Endothelial cell (in vitro differentiated cells): ENCODE measurements at regions not wholly inside any gene's neighbourhood (a gene's known extent, or its start where the extent isn't known, plus 50 kb on each side); places are given as distances from the start of the nearest gene placed in this dataset.
"Not testable (repeated sequence)": the region's sequence is repeated elsewhere in the genome, so short reads cannot be mapped to it uniquely, and the experiment has no call there.

ENCODE experiments used
- DNase-seq: peaks from one replicate; pipeline ENCODE4 v3.0.0; 2021; ENCODE audit warnings: low spot score
- H3K27ac Mint-ChIP-seq: one replicate; pipeline ENCODE4 v1.8.0; 2021; ENCODE audit warnings: mixed read lengths, inconsistent platforms; ENCODE audit not compliant: unreplicated experiment
- H3K27me3 Mint-ChIP-seq: one replicate; pipeline ENCODE4 v1.8.0; 2021; ENCODE audit warnings: mild to moderate bottlenecking, moderate library complexity, mixed read lengths, inconsistent platforms; ENCODE audit not compliant: unreplicated experiment
- H3K36me3 Mint-ChIP-seq: one replicate; pipeline ENCODE4 v1.8.0; 2021; ENCODE audit warnings: mild to moderate bottlenecking, low read depth, mixed read lengths, inconsistent platforms; ENCODE audit not compliant: unreplicated experiment
- H3K4me1 Mint-ChIP-seq: one replicate; pipeline ENCODE4 v1.8.0; 2021; ENCODE audit warnings: mild to moderate bottlenecking, mixed read lengths, inconsistent platforms; ENCODE audit not compliant: unreplicated experiment
- H3K4me3 Mint-ChIP-seq: one replicate; pipeline ENCODE4 v1.8.0; 2021; ENCODE audit warnings: mild to moderate bottlenecking, mixed read lengths, inconsistent platforms; ENCODE audit not compliant: unreplicated experiment
- H3K9me3 Mint-ChIP-seq: one replicate; pipeline ENCODE4 v1.8.0; 2021; ENCODE audit warnings: mixed read lengths, inconsistent platforms; ENCODE audit not compliant: unreplicated experiment
- CTCF ChIP-seq: fragments of 200-600 bp; sonication (generic); IDR thresholded peaks from one replicate; pipeline ENCODE4 v1.5.0; 2021; ENCODE audit warnings: antibody characterized with exemption; ENCODE audit not compliant: unreplicated experiment

GRCh38 chr15:28789401-28790114 is 58.9 kb downstream of the GOLGA6L7 start:
- peaks cover 14% of the 10 kb centered on the region for H3K4me1 Mint-ChIP-seq
- H3K9me3 Mint-ChIP-seq, H3K27me3 Mint-ChIP-seq, H3K36me3 Mint-ChIP-seq, H3K27ac Mint-ChIP-seq: not testable (repeated sequence)
- DNase-seq: peak; percentile 33
- peak overlapping the region; percentile 68 for H3K4me3 Mint-ChIP-seq

- H3K36me3 Mint-ChIP-seq, DNase-seq, H3K9me3 Mint-ChIP-seq, H3K27ac Mint-ChIP-seq, H3K27me3 Mint-ChIP-seq: not testable (repeated sequence)
- H3K4me1 Mint-ChIP-seq: peaks cover 14% of the 10 kb centered on the region
- peak overlapping the region; percentile 47 for H3K4me3 Mint-ChIP-seq
Observed at GRCh38 chr15:28788649-28789400, 59.6 kb downstream of the GOLGA6L7 start.

GRCh38 chr15:28788176-28788575 is 60.3 kb downstream of the GOLGA6L7 start:
- H3K36me3 Mint-ChIP-seq, H3K9me3 Mint-ChIP-seq, DNase-seq, H3K27me3 Mint-ChIP-seq, H3K27ac Mint-ChIP-seq: not testable (repeated sequence)
- H3K4me3 Mint-ChIP-seq: peak overlapping the region; percentile 47
- H3K4me1 Mint-ChIP-seq: peaks cover 14% of the 10 kb centered on the region

- Mint-ChIP-seq H3K9me3 (no peaks in the 10 kb centered on the region), H3K27me3 (peaks cover 4% of the 10 kb centered on the region), H3K4me1 (peaks cover 14% of the 10 kb centered on the region), H3K4me3 (no peak overlapping the region), H3K27ac (peak overlapping the region; percentile 82), H3K36me3 (no peaks in the 10 kb centered on the region)
- no peak for TF ChIP-seq CTCF
- no peak for DNase-seq
Observed at GRCh38 chr15:28786521-28786920, 61.9 kb downstream of the GOLGA6L7 start.

- not testable (repeated sequence) for H3K27me3 Mint-ChIP-seq, H3K4me3 Mint-ChIP-seq, H3K9me3 Mint-ChIP-seq, DNase-seq, H3K36me3 Mint-ChIP-seq
- H3K4me1 Mint-ChIP-seq: peaks cover 14% of the 10 kb centered on the region
- peak overlapping the region; percentile 94 for H3K27ac Mint-ChIP-seq
Observed at GRCh38 chr15:28784347-28785163, 63.9 kb downstream of the GOLGA6L7 start.

- no peak overlapping the region for H3K27ac Mint-ChIP-seq
- peaks cover 1% of the 10 kb centered on the region for H3K27me3 Mint-ChIP-seq
- no peak for DNase-seq
- no peak for TF ChIP-seq CTCF
- H3K4me1 Mint-ChIP-seq: peaks cover 14% of the 10 kb centered on the region
- no peak overlapping the region for H3K4me3 Mint-ChIP-seq
- H3K9me3 Mint-ChIP-seq: no peaks in the 10 kb centered on the region
- H3K36me3 Mint-ChIP-seq: no peaks in the 10 kb centered on the region
Observed at GRCh38 chr15:28783873-28784272, 64.6 kb downstream of the GOLGA6L7 start.
